ENCODE measurements at regions not wholly inside any gene's neighbourhood (a gene's known extent, or its start where the extent isn't known, plus 50 kb on each side); places are given as distances from the start of the nearest gene placed in this dataset.

DNA sequence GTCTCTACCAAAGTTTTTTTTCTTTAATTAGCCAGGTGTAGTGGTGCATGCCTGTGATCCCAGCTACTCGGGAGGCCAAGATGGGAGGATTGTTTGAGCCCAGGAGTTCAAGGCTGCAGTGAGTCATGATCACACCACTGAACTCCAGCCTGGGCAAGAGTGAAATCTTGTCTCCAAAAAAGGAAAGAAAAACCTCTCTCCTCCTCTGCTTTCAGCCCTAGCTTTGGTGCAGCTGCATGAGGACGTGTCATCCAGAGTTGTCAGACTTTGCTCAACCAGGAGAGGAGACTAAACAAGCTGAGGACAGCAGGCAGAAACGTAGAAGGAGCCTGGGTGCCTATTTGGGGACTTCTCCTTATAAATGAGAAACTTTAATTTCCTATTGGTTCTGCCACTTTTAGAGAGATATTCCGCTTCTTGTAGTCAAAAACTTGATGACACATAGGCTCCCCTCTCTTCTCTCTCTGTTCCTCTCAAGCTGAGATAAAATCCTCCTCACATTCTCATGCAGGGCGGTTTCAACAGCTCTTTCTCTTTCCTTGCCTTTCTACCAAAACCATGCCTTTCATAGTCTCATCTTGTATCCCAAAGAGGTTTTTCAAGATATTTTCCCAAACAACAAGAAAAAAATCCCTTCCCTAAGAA lies 205.4 kb downstream of the ARHGAP12 start:
- TF ChIP-seq, protein P1, sequence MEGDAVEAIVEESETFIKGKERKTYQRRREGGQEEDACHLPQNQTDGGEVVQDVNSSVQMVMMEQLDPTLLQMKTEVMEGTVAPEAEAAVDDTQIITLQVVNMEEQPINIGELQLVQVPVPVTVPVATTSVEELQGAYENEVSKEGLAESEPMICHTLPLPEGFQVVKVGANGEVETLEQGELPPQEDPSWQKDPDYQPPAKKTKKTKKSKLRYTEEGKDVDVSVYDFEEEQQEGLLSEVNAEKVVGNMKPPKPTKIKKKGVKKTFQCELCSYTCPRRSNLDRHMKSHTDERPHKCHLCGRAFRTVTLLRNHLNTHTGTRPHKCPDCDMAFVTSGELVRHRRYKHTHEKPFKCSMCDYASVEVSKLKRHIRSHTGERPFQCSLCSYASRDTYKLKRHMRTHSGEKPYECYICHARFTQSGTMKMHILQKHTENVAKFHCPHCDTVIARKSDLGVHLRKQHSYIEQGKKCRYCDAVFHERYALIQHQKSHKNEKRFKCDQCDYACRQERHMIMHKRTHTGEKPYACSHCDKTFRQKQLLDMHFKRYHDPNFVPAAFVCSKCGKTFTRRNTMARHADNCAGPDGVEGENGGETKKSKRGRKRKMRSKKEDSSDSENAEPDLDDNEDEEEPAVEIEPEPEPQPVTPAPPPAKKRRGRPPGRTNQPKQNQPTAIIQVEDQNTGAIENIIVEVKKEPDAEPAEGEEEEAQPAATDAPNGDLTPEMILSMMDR (IDR thresholded peaks at IDR 0.05; ENCODE audit: low read depth, low read length, poor library complexity, severe bottlenecking) = no peak
- no peak for TF ChIP-seq EZH2phosphoT487 (IDR thresholded peaks at IDR 0.05; ENCODE audit: borderline replicate concordance, low read length)
